HG03045 (cell line): ENCODE measurements at regions not wholly inside any gene's neighbourhood (a gene's known extent, or its start where the extent isn't known, plus 50 kb on each side); places are given as distances from the start of the nearest gene placed in this dataset.
"Not testable (repeated sequence)": the region's sequence is repeated elsewhere in the genome, so short reads cannot be mapped to it uniquely, and the experiment has no call there.

Experiments
- ATAC-seq: cut with Tn5 transposase; IDR thresholded peaks from one replicate; pipeline ENCODE4 v1.9.1; 2021; ENCODE audit warnings: mild to moderate bottlenecking, moderate library complexity; ENCODE audit not compliant: unreplicated experiment

- no peak for ATAC-seq
Measured at GRCh38 chr7:68206946-68207485, 1210.4 kb downstream of the TYW1 start.

GRCh38 chr7:68207676-68208075 lies 1211.0 kb downstream of the TYW1 start:
- no peak for ATAC-seq

GRCh38 chr7:68209486-68209885 lies 1212.9 kb downstream of the TYW1 start:
- ATAC-seq, result no peak

- ATAC-seq, result no peak
Measured at GRCh38 chr7:68213838-68214237, 1217.2 kb downstream of the TYW1 start.

- ATAC-seq, result no peak
Measured at GRCh38 chr7:68216051-68216450, 1219.4 kb downstream of the TYW1 start.

- no peak for ATAC-seq
Measured at GRCh38 chr7:68217426-68217825, 1220.8 kb downstream of the TYW1 start.

- ATAC-seq, result no peak
Measured at GRCh38 chr7:68218461-68218860, 1221.8 kb downstream of the TYW1 start.

GRCh38 chr7:68222311-68222710 lies 1225.7 kb downstream of the TYW1 start:
- ATAC-seq, result no peak

GRCh38 chr7:68224041-68224741 lies 1227.6 kb downstream of the TYW1 start:
- no peak for ATAC-seq

- not testable (repeated sequence) for ATAC-seq
Measured at GRCh38 chr7:68231011-68231410, 1234.4 kb downstream of the TYW1 start.

GRCh38 chr7:68235937-68236336 lies 1239.3 kb downstream of the TYW1 start:
- no peak for ATAC-seq

GRCh38 chr7:68238204-68238805 lies 1241.7 kb downstream of the TYW1 start:
- no peak for ATAC-seq

- ATAC-seq, result no peak
Measured at GRCh38 chr7:68243128-68243527, 1246.5 kb downstream of the TYW1 start.

GRCh38 chr7:68244389-68244788 lies 1247.8 kb downstream of the TYW1 start:
- no peak for ATAC-seq

- ATAC-seq, result no peak
Measured at GRCh38 chr7:68245688-68246087, 1249.1 kb downstream of the TYW1 start.

- no peak for ATAC-seq
Measured at GRCh38 chr7:68246189-68246633, 1249.6 kb downstream of the TYW1 start.

GRCh38 chr7:68247126-68247525 lies 1250.5 kb downstream of the TYW1 start:
- ATAC-seq, result no peak

- no peak for ATAC-seq
Measured at GRCh38 chr7:68247571-68247970, 1250.9 kb downstream of the TYW1 start.

GRCh38 chr7:68248973-68249372 lies 1252.3 kb downstream of the TYW1 start:
- ATAC-seq, result no peak

- ATAC-seq, result no peak
Measured at GRCh38 chr7:68249611-68250010, 1253.0 kb downstream of the TYW1 start.

GRCh38 chr7:68250143-68250542 lies 1253.5 kb downstream of the TYW1 start:
- ATAC-seq, result no peak

GRCh38 chr7:68254815-68255214 lies 1258.2 kb downstream of the TYW1 start:
- not testable (repeated sequence) for ATAC-seq
